Omental fat pad (tissue), 3 donors: ENCODE measurements at regions not wholly inside any gene's neighbourhood (a gene's known extent, or its start where the extent isn't known, plus 50 kb on each side); places are given as distances from the start of the nearest gene placed in this dataset. TPM values are rescaled to one million over a fixed set of nuclear protein-coding genes. Genes with fewer than 3 reads are reported as not detected.

Source experiments
- ATAC-seq: fragments of 150-250 bp; one replicate; pipeline ENCODE4 v1.9.1; 2016; ENCODE audit warnings: mild to moderate bottlenecking, moderate library complexity; ENCODE audit not compliant: low FRiP score
- DNase-seq: peaks from one replicate; pipeline ENCODE4 v3.0.0-alpha.2; 2019; ENCODE audit warnings: low spot score
- small RNA-seq: library from RNA; depleted of rRNA; stranded (forward); fragments of <200 nt; gene quantifications from one replicate; pipeline ENCODE3, GENCODE V24; 2016
- TF ChIP-seq, protein P1 (sequence below), 3 donors: fragments of 450-650 bp; IDR thresholded peaks; one replicate each; pipeline ENCODE4 v1.5.1; 2016 to 2017; ENCODE audit warnings: antibody characterized with exemption in 3 of 3, mild to moderate bottlenecking in 3 of 3, moderate library complexity in 2 of 3

DNA sequence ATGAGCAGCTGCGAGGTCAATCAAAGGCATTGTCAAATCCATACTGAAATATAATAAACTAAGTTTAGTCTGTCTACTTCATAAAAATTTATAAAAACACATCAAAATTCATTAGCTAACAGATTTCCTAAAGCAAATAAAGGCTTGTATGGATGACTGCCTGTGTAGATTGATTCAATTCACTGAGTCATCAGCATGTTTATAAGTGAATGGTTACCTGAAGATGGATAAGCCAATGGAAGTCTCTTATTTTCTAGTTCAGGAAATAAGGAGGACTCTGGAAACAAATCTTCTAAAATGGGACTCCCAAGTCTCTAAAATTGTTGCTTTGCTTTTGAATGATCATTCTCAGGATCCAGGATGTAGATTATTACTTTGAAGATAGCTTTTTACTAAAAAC, 57.0 kb upstream of the HNRNPA3 start:
- DNase-seq (no peak), ATAC-seq (no peak)
- TF ChIP-seq, protein P1, sequence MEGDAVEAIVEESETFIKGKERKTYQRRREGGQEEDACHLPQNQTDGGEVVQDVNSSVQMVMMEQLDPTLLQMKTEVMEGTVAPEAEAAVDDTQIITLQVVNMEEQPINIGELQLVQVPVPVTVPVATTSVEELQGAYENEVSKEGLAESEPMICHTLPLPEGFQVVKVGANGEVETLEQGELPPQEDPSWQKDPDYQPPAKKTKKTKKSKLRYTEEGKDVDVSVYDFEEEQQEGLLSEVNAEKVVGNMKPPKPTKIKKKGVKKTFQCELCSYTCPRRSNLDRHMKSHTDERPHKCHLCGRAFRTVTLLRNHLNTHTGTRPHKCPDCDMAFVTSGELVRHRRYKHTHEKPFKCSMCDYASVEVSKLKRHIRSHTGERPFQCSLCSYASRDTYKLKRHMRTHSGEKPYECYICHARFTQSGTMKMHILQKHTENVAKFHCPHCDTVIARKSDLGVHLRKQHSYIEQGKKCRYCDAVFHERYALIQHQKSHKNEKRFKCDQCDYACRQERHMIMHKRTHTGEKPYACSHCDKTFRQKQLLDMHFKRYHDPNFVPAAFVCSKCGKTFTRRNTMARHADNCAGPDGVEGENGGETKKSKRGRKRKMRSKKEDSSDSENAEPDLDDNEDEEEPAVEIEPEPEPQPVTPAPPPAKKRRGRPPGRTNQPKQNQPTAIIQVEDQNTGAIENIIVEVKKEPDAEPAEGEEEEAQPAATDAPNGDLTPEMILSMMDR (IDR thresholded peaks at IDR 0.05) = no peak

DNA sequence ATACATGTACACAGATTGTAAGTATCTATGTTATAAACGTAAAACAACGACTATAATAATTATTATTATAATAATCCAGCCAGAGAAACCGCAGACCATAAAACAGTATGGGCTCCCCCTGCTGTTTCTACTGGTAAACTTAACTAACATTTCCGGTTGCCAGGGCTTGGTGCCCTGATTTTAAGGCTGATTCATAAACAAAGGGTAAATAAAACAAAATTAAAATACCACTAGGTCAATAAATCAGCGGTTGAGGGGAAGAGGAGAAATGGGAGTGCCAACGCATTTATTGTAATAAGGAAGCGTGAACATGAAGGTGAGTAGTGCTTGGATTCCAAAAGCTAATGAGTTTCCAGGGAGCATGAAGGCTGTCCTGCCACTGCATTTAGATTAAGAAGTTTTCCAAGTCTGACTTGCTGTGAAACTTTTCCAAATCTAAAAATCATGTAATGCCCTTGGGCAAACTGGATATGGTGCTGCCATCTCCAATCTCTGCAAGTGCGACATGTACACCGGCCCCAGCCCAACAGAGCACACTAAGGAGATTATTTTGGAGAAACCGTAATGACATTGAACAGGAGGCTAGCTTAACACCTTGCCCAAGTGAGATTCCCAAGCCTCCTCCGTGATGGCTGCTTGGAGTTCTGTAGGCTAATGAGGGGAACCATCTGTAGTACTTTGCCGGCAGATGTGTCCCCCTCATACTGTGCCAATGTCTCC, 50.7 kb upstream of the HNRNPA3 start:
- TF ChIP-seq, protein P1 (IDR thresholded peaks at IDR 0.05) = no peak
- DNase-seq = no peak
- no peak for ATAC-seq

Small RNA genes lying in the stretch of these regions (small RNA-seq; reads per million reads assigned to genes)
- gene RNA5SP112 (not detected), gene RNU6-187P (not detected), gene RNU6ATAC14P (not detected)
